Adipocyte (in vitro differentiated cells): ENCODE measurements at regions not wholly inside any gene's neighbourhood (a gene's known extent, or its start where the extent isn't known, plus 50 kb on each side); places are given as distances from the start of the nearest gene placed in this dataset.
"Not testable (repeated sequence)": the region's sequence is repeated elsewhere in the genome, so short reads cannot be mapped to it uniquely, and the experiment has no call there.

Experiments used
- DNase-seq: peaks from one replicate; pipeline ENCODE4 v3.0.0-alpha.2; 2015; ENCODE audit warnings: low read depth
- H3K27me3 ChIP-seq: replicated peaks from 2 replicates; pipeline ENCODE4 v1.7.0; 2013; ENCODE audit warnings: mild to moderate bottlenecking, low read length, moderate library complexity; ENCODE audit not compliant: control insufficient read depth, insufficient read depth
- H3K36me3 ChIP-seq: 2 replicates; pipeline ENCODE4 v1.7.0; 2013; ENCODE audit warnings: low read length, mild to moderate bottlenecking, moderate library complexity; ENCODE audit not compliant: control insufficient read depth, insufficient read depth, severe bottlenecking
- H3K4me1 ChIP-seq: 2 replicates; pipeline ENCODE4 v1.7.0; 2013; ENCODE audit warnings: mild to moderate bottlenecking, low read length, moderate library complexity; ENCODE audit not compliant: control insufficient read depth, insufficient read depth
- H3K4me3 ChIP-seq: 2 replicates; pipeline ENCODE4 v1.7.0; 2013; ENCODE audit warnings: mild to moderate bottlenecking, low read length, moderate library complexity
- H3K9ac ChIP-seq: 2 replicates; pipeline ENCODE4 v1.7.0; 2013; ENCODE audit warnings: mild to moderate bottlenecking, low read length, moderate library complexity
- H3K9me3 ChIP-seq: 2 replicates; pipeline ENCODE4 v1.7.0; 2013; ENCODE audit warnings: mild to moderate bottlenecking, low read length, moderate library complexity; ENCODE audit not compliant: control insufficient read depth

- peaks cover 7% of the 10 kb centered on the region for H3K4me1 ChIP-seq
- H3K9me3 ChIP-seq, result no peaks in the 10 kb centered on the region
- DNase-seq, result no peak
- H3K36me3 ChIP-seq, result no peaks in the 10 kb centered on the region
- H3K9ac ChIP-seq, result no peak overlapping the region
- no peak overlapping the region for H3K4me3 ChIP-seq
- H3K27me3 ChIP-seq, result no peaks in the 10 kb centered on the region
Measured at GRCh38 chr15:79606831-79607355, 174.8 kb downstream of the MINAR1 start.

GRCh38 chr15:79608066-79608864 lies 176.1 kb downstream of the MINAR1 start:
- no peaks in the 10 kb centered on the region for H3K4me1 ChIP-seq
- DNase-seq, result no peak
- H3K4me3 ChIP-seq, result no peak overlapping the region
- H3K36me3 ChIP-seq, result no peaks in the 10 kb centered on the region
- no peaks in the 10 kb centered on the region for H3K9me3 ChIP-seq
- H3K9ac ChIP-seq, result no peak overlapping the region
- no peaks in the 10 kb centered on the region for H3K27me3 ChIP-seq

- Histone ChIP-seq H3K9me3 (no peaks in the 10 kb centered on the region), H3K4me1 (no peaks in the 10 kb centered on the region), H3K27me3 (no peaks in the 10 kb centered on the region), H3K36me3 (no peaks in the 10 kb centered on the region), H3K4me3 (no peak overlapping the region), H3K9ac (no peak overlapping the region)
- no peak for DNase-seq
Measured at GRCh38 chr15:79609506-79609905, 177.4 kb downstream of the MINAR1 start.

- H3K9ac ChIP-seq, result no peak overlapping the region
- H3K27me3 ChIP-seq, result no peaks in the 10 kb centered on the region
- no peak for DNase-seq
- H3K9me3 ChIP-seq, result no peaks in the 10 kb centered on the region
- no peaks in the 10 kb centered on the region for H3K36me3 ChIP-seq
- H3K4me3 ChIP-seq, result no peak overlapping the region
- no peaks in the 10 kb centered on the region for H3K4me1 ChIP-seq
Measured at GRCh38 chr15:79610021-79610420, 177.9 kb downstream of the MINAR1 start.

GRCh38 chr15:79615754-79616153 lies 183.6 kb downstream of the MINAR1 start:
- peaks cover 13% of the 10 kb centered on the region for H3K4me1 ChIP-seq
- DNase-seq, result no peak

GRCh38 chr15:79617071-79617470 lies 184.9 kb downstream of the MINAR1 start:
- no peaks in the 10 kb centered on the region for H3K36me3 ChIP-seq
- H3K9ac ChIP-seq, result no peak overlapping the region
- no peaks in the 10 kb centered on the region for H3K27me3 ChIP-seq
- no peaks in the 10 kb centered on the region for H3K9me3 ChIP-seq
- H3K4me3 ChIP-seq, result no peak overlapping the region
- peaks cover 16% of the 10 kb centered on the region for H3K4me1 ChIP-seq
- no peak for DNase-seq

More at GRCh38 chr15:79615754-79616153, 183.6 kb downstream of the MINAR1 start:
- Histone ChIP-seq H3K9me3 (no peaks in the 10 kb centered on the region), H3K4me3 (no peak overlapping the region), H3K36me3 (no peaks in the 10 kb centered on the region), H3K9ac (no peak overlapping the region), H3K27me3 (no peaks in the 10 kb centered on the region)

- no peak overlapping the region for H3K9ac ChIP-seq
- no peaks in the 10 kb centered on the region for H3K27me3 ChIP-seq
- DNase-seq, result peak; percentile 3
- H3K4me3 ChIP-seq, result peak overlapping the region; percentile 13
- H3K9me3 ChIP-seq, result no peaks in the 10 kb centered on the region
- peaks cover 16% of the 10 kb centered on the region for H3K4me1 ChIP-seq
- no peaks in the 10 kb centered on the region for H3K36me3 ChIP-seq
Measured at GRCh38 chr15:79620112-79620857, 188.1 kb downstream of the MINAR1 start.

- H3K36me3 ChIP-seq, DNase-seq, H3K27me3 ChIP-seq, H3K9me3 ChIP-seq, H3K9ac ChIP-seq, H3K4me3 ChIP-seq: not testable (repeated sequence)
- H3K4me1 ChIP-seq, result peaks cover 16% of the 10 kb centered on the region
Measured at GRCh38 chr15:79621805-79622204, 189.7 kb downstream of the MINAR1 start.

- H3K27me3 ChIP-seq, result no peaks in the 10 kb centered on the region
- peaks cover 5% of the 10 kb centered on the region for H3K9me3 ChIP-seq
Measured at GRCh38 chr15:79623488-79623887, 191.4 kb downstream of the MINAR1 start.

GRCh38 chr15:79629687-79630086 lies 197.6 kb downstream of the MINAR1 start:
- no peak overlapping the region for H3K9ac ChIP-seq
- DNase-seq, result no peak
- H3K4me3 ChIP-seq, result no peak overlapping the region
- peaks cover 5% of the 10 kb centered on the region for H3K9me3 ChIP-seq
- no peaks in the 10 kb centered on the region for H3K36me3 ChIP-seq
- no peaks in the 10 kb centered on the region for H3K27me3 ChIP-seq
- H3K4me1 ChIP-seq, result peaks cover 14% of the 10 kb centered on the region

More at GRCh38 chr15:79623488-79623887, 191.4 kb downstream of the MINAR1 start:
- Histone ChIP-seq H3K4me1 (peaks cover 16% of the 10 kb centered on the region), H3K4me3 (no peak overlapping the region), H3K9ac (no peak overlapping the region), H3K36me3 (no peaks in the 10 kb centered on the region)
- DNase-seq, result no peak

- peaks cover 1% of the 10 kb centered on the region for H3K9me3 ChIP-seq
- H3K9ac ChIP-seq, result no peak overlapping the region
- no peak overlapping the region for H3K4me3 ChIP-seq
- H3K27me3 ChIP-seq, result no peaks in the 10 kb centered on the region
- DNase-seq, result no peak
- no peaks in the 10 kb centered on the region for H3K36me3 ChIP-seq
- peaks cover 26% of the 10 kb centered on the region for H3K4me1 ChIP-seq
Measured at GRCh38 chr15:79632457-79632856, 200.3 kb downstream of the MINAR1 start.
